IMR-90 (cell line): ENCODE measurements at regions not wholly inside any gene's neighbourhood (a gene's known extent, or its start where the extent isn't known, plus 50 kb on each side); places are given as distances from the start of the nearest gene placed in this dataset.

Experiments used
- ATAC-seq: fragments of 200-7000 bp; cut with Tn5 transposase; 2 replicates; pipeline ENCODE4 v1.9.1; 2020; ENCODE audit warnings: low read depth, mild to moderate bottlenecking, moderate library complexity
- BruUV-seq: library from RNA; stranded (reverse); fragments of 400-500 nt; replicated peaks from 2 replicates; lab custom pipeline; 2021; lab: Mats Ljungman, UMichigan
- CTCF ChIA-PET: fragments of 300-600 bp; formaldehyde crosslinking; extraction: SDS; loops from one replicate; lab custom pipeline; 2021; ENCODE audit warnings: antibody characterized with exemption; lab: Yijun Ruan, JAX
- POLR2A ChIA-PET: fragments of 300-600 bp; sonication (Branson Sonifier 250); formaldehyde crosslinking; loops from one replicate; lab custom pipeline; 2022; ENCODE audit warnings: antibody characterized with exemption; ENCODE audit not compliant: unreplicated experiment; lab: Charles Lee
- DNase-seq: peaks from one replicate; pipeline ENCODE4 v3.0.0; 2013
- H2AFZ ChIP-seq: replicated peaks from 2 replicates; pipeline ENCODE3; 2013; ENCODE audit warnings: low read length, mild to moderate bottlenecking; ENCODE audit not compliant: poor library complexity
- H2AK5ac ChIP-seq: 2 replicates; pipeline ENCODE4 v1.6.1; 2013; ENCODE audit warnings: low read depth, low read length, inconsistent platforms
- H2AK9ac ChIP-seq: replicated peaks from 2 replicates; pipeline ENCODE3; 2013; ENCODE audit warnings: mild to moderate bottlenecking, low read depth, low read length, moderate library complexity; ENCODE audit not compliant: poor library complexity
- H2BK120ac ChIP-seq: 2 replicates; pipeline ENCODE4 v1.6.1; 2013; ENCODE audit warnings: low read depth, low read length, inconsistent platforms
- H2BK15ac ChIP-seq: 3 replicates; pipeline ENCODE4 v1.6.1; 2013; ENCODE audit warnings: low read depth, low read length, inconsistent platforms
- H2BK20ac ChIP-seq: 2 replicates; pipeline ENCODE4 v1.6.1; 2013; ENCODE audit warnings: low read depth, mild to moderate bottlenecking, inconsistent platforms, low read length, moderate library complexity
- H2BK5ac ChIP-seq: 2 replicates; pipeline ENCODE4 v1.6.1; 2013; ENCODE audit warnings: mild to moderate bottlenecking, low read depth, low read length, inconsistent platforms; ENCODE audit not compliant: poor library complexity, severe bottlenecking
- H3K14ac ChIP-seq: replicated peaks from 2 replicates; pipeline ENCODE4 v1.6.1; 2013; ENCODE audit warnings: low read depth, low read length, inconsistent platforms
- H3K18ac ChIP-seq: 2 replicates; pipeline ENCODE4 v1.6.1; 2013; ENCODE audit warnings: low read depth, low read length, control low read depth
- H3K23ac ChIP-seq: 2 replicates; pipeline ENCODE4 v1.6.1; 2013; ENCODE audit warnings: low read depth, low read length, inconsistent platforms
- H3K27ac ChIP-seq: 2 replicates; pipeline ENCODE4 v1.5.1; 2013; ENCODE audit warnings: mild to moderate bottlenecking, control low read depth, low read length; ENCODE audit not compliant: insufficient read depth
- H3K27me3 ChIP-seq: 2 replicates; pipeline ENCODE4 v1.6.1; 2013; ENCODE audit warnings: low read length; ENCODE audit not compliant: control insufficient read depth, insufficient read depth
- H3K36me3 ChIP-seq: 2 replicates; pipeline ENCODE4 v1.6.1; 2013; ENCODE audit warnings: low read length, mixed read lengths; ENCODE audit not compliant: control insufficient read depth, insufficient read depth
- H3K4ac ChIP-seq: 2 replicates; pipeline ENCODE4 v1.6.1; 2013; ENCODE audit warnings: low read depth, low read length, inconsistent platforms
- H3K4me1 ChIP-seq: 2 replicates; pipeline ENCODE4 v1.6.1; 2013; ENCODE audit warnings: low read length, mixed read lengths; ENCODE audit not compliant: control insufficient read depth, insufficient read depth
- H3K4me2 ChIP-seq: 2 replicates; pipeline ENCODE4 v1.6.1; 2013; ENCODE audit warnings: low read depth, mild to moderate bottlenecking, control low read depth, low read length, moderate library complexity
- H3K4me3 ChIP-seq: 2 replicates; pipeline ENCODE4 v1.5.1; 2013; ENCODE audit warnings: low read depth, mild to moderate bottlenecking, control low read depth, low read length, moderate library complexity; ENCODE audit not compliant: insufficient read depth
- H3K56ac ChIP-seq: 2 replicates; pipeline ENCODE4 v1.6.1; 2013; ENCODE audit warnings: low read length, inconsistent platforms; ENCODE audit not compliant: insufficient read depth; ENCODE audit errors: extremely low read depth
- H3K79me1 ChIP-seq, 2 experiments: 2 replicates each; pipeline ENCODE4 v1.6.1; 2013; ENCODE audit warnings: low read length in 2 of 2, inconsistent platforms in 1 of 2, low read depth in 1 of 2
- H3K9ac ChIP-seq: 2 replicates; pipeline ENCODE4 v1.6.1; 2013; ENCODE audit warnings: low read depth, low read length, control low read depth
- H3K9me1 ChIP-seq: 2 replicates; pipeline ENCODE4 v1.6.1; 2013; ENCODE audit warnings: low read length, inconsistent platforms; ENCODE audit not compliant: insufficient read depth
- H3K9me3 ChIP-seq: 2 replicates; pipeline ENCODE4 v1.6.1; 2013; ENCODE audit warnings: low read length; ENCODE audit not compliant: control insufficient read depth, insufficient read depth
- H4K20me1 ChIP-seq: 2 replicates; pipeline ENCODE4 v1.6.1; 2013; ENCODE audit warnings: low read length, inconsistent platforms; ENCODE audit not compliant: insufficient read depth
- H4K5ac ChIP-seq: 2 replicates; pipeline ENCODE4 v1.6.1; 2013; ENCODE audit warnings: mild to moderate bottlenecking, low read depth, low read length, control low read depth
- H4K8ac ChIP-seq, 2 experiments: 2 replicates each; pipeline ENCODE4 v1.6.1; 2013; ENCODE audit warnings: low read depth in 2 of 2, low read length in 2 of 2, control low read depth in 1 of 2, inconsistent platforms in 1 of 2
- H4K91ac ChIP-seq: 2 replicates; pipeline ENCODE4 v1.6.1; 2013; ENCODE audit warnings: low read depth, low read length, inconsistent platforms; ENCODE audit not compliant: insufficient read depth
- BHLHE40 ChIP-seq: fragments of 150-350 bp; IDR thresholded peaks from 2 replicates; pipeline ENCODE4 v1.6.1; 2016; ENCODE audit warnings: mild to moderate bottlenecking, low read depth, low read length
- CEBPB ChIP-seq: IDR thresholded peaks from 2 replicates; pipeline ENCODE4 v1.6.1; 2012; ENCODE audit warnings: low read depth, low read length, improper control_type of control experiment
- CHD1 ChIP-seq: IDR thresholded peaks from 2 replicates; pipeline ENCODE4 v1.6.1; 2012; ENCODE audit warnings: low read depth, low read length, improper control_type of control experiment
- CTCF ChIP-seq: conservative IDR thresholded peaks from 2 replicates; pipeline ENCODE4 v1.5.1; 2012; ENCODE audit warnings: mild to moderate bottlenecking, low read depth, low read length, improper control_type of control experiment
- ELK1 ChIP-seq: fragments of 150-350 bp; IDR thresholded peaks from 2 replicates; pipeline ENCODE4 v1.6.1; 2016; ENCODE audit warnings: low read depth, mild to moderate bottlenecking, low read length, moderate library complexity, borderline replicate concordance
- FOS ChIP-seq: fragments of 150-350 bp; IDR thresholded peaks from 2 replicates; pipeline ENCODE4 v1.6.1; 2016; ENCODE audit warnings: low read depth, low read length
- MAFK ChIP-seq: IDR thresholded peaks from 2 replicates; pipeline ENCODE4 v1.6.1; 2012; ENCODE audit warnings: low read depth, low read length, improper control_type of control experiment
- MAZ ChIP-seq: IDR thresholded peaks from 2 replicates; pipeline ENCODE4 v1.6.1; 2012; ENCODE audit warnings: low read depth, mild to moderate bottlenecking, low read length, improper control_type of control experiment, moderate library complexity, borderline replicate concordance
- MXI1 ChIP-seq: IDR thresholded peaks from 2 replicates; pipeline ENCODE4 v1.6.1; 2012; ENCODE audit warnings: low read depth, mild to moderate bottlenecking, low read length, moderate library complexity, borderline replicate concordance
- NFE2L2 ChIP-seq: fragments of 150-350 bp; IDR thresholded peaks from 2 replicates; pipeline ENCODE4 v1.6.1; 2016; ENCODE audit warnings: low read depth, mild to moderate bottlenecking, low read length
- POLR2A ChIP-seq: IDR thresholded peaks from 2 replicates; pipeline ENCODE4 v1.6.1; 2012; ENCODE audit warnings: mild to moderate bottlenecking, low read depth, low read length
- RAD21 ChIP-seq: IDR thresholded peaks from 2 replicates; pipeline ENCODE4 v1.6.1; 2012; ENCODE audit warnings: low read length, improper control_type of control experiment
- RCOR1 ChIP-seq: IDR thresholded peaks from 2 replicates; pipeline ENCODE4 v1.6.1; 2012; ENCODE audit warnings: mild to moderate bottlenecking, low read length, improper control_type of control experiment; ENCODE audit not compliant: insufficient replicate concordance
- RFX5 ChIP-seq: IDR thresholded peaks from 2 replicates; pipeline ENCODE4 v1.8.0; 2012; ENCODE audit warnings: low read depth, mild to moderate bottlenecking, low read length, moderate library complexity
- SMC3 ChIP-seq: fragments of 150-350 bp; IDR thresholded peaks from 2 replicates; pipeline ENCODE4 v1.6.1; 2016; ENCODE audit warnings: low read depth, mild to moderate bottlenecking, antibody characterized with exemption, low read length, moderate library complexity
- USF2 ChIP-seq: fragments of 150-350 bp; IDR thresholded peaks from 2 replicates; pipeline ENCODE4 v1.6.1; 2017; ENCODE audit warnings: mild to moderate bottlenecking, antibody characterized with exemption, low read length, low read depth
- WGBS, 2 experiments: methylation state at CpG; one replicate each; pipeline versions ENCODE4 v1.1.5 to v1.1.7; 2013; ENCODE audit warnings: missing lambda C conversion rate in 2 of 2; ENCODE audit not compliant: insufficient read length in 1 of 2; ENCODE audit errors: extremely low coverage in 2 of 2; 5-methylcytosine and 5-hydroxymethylcytosine counted together
- dilution Hi-C: fragments of 300-500 bp; cut with HindIII; formaldehyde crosslinking; loops from one replicate; pipeline ENCODE4 v1.14.3; 2018; ENCODE audit warnings: low sequenced_read_pairs; ENCODE audit not compliant: unreplicated experiment
- in situ Hi-C: fragments of 300-500 bp; cut with MboI; formaldehyde crosslinking; loops from 3 replicates; pipeline ENCODE4 v1.14.3; 2019; ENCODE audit warnings: low sequenced_read_pairs, inconsistent platforms, mixed read lengths
- intact Hi-C: fragments of 100-400 bp; cut with micrococcal nuclease; formaldehyde crosslinking; loops from 2 replicates; pipeline ENCODE4 v1.10.0; 2022

- no peak overlapping the region for H2AK9ac ChIP-seq
- dilution Hi-C loops (no loop called here), intact Hi-C loops (no loop called here), in situ Hi-C loops (no loop called here)
- H3K9me1 ChIP-seq, result no peaks in the 10 kb centered on the region
- WGBS, 2 experiments, result no CpG with 5 or more reads among the region's 2 CpGs
- H4K8ac ChIP-seq, result no peak overlapping the region
- H2BK5ac ChIP-seq, result no peak overlapping the region
- H3K56ac ChIP-seq, result no peak overlapping the region
- H3K14ac ChIP-seq, result no peak overlapping the region
- no peak overlapping the region for H2AFZ ChIP-seq
- no peaks in the 10 kb centered on the region for H3K4me1 ChIP-seq
- H4K91ac ChIP-seq, result no peak overlapping the region
- ChIA-PET CTCF (no interaction called here), POLR2A (no interaction called here)
- DNase-seq (no peak), ATAC-seq (no peak)
- no peak overlapping the region for H3K18ac ChIP-seq
- no peak overlapping the region for H2BK15ac ChIP-seq
- H3K9ac ChIP-seq, result no peak overlapping the region
- H3K4ac ChIP-seq, result no peak overlapping the region
- no peak overlapping the region for H3K4me2 ChIP-seq
- no peak overlapping the region for H2BK120ac ChIP-seq
- TF ChIP-seq BHLHE40 (no peak), MAFK (no peak), SMC3 (no peak), USF2 (no peak), NFE2L2 (no peak), FOS (no peak), POLR2A (no peak), CHD1 (no peak), MXI1 (no peak), ELK1 (no peak), CEBPB (no peak), RFX5 (no peak), CTCF (no peak), RAD21 (no peak), MAZ (no peak), RCOR1 (no peak)
- no peak overlapping the region for H2BK20ac ChIP-seq
- H4K5ac ChIP-seq, result no peak overlapping the region
- no peak overlapping the region for H3K23ac ChIP-seq
- H4K20me1 ChIP-seq, result no peaks in the 10 kb centered on the region
- H2AK5ac ChIP-seq, result no peak overlapping the region
- H3K27me3 ChIP-seq, result no peaks in the 10 kb centered on the region
- H3K79me1 ChIP-seq, result no peaks in the 10 kb centered on the region
- H3K36me3 ChIP-seq, result no peaks in the 10 kb centered on the region
- H3K27ac ChIP-seq, result no peak overlapping the region
- no peaks in the 10 kb centered on the region for H3K9me3 ChIP-seq
- BruUV-seq, result no TSS peak
- H3K4me3 ChIP-seq, result no peak overlapping the region
Measured at GRCh38 chrX:113935518-113935917, 648.4 kb upstream of the HTR2C start.
